CD4-positive, alpha-beta T cell (primary cell): ENCODE measurements at regions not wholly inside any gene's neighbourhood (a gene's known extent, or its start where the extent isn't known, plus 50 kb on each side); places are given as distances from the start of the nearest gene placed in this dataset.

ENCODE experiments used
- ATAC-seq: fragments of 200-7000 bp; cut with Tn5 transposase; one replicate; pipeline ENCODE4 v1.10.0; 2022; ENCODE audit warnings: mild to moderate bottlenecking; ENCODE audit not compliant: poor library complexity
- CTCF ChIA-PET: fragments of 350-600 bp; sonication (Branson Sonifier 250); formaldehyde crosslinking; loops from one replicate; lab custom pipeline; 2021; ENCODE audit warnings: antibody characterized with exemption, inconsistent platforms; lab: Charles Lee
- POLR2A ChIA-PET: fragments of 350-600 bp; sonication (Branson Sonifier 250); formaldehyde crosslinking; loops from one replicate; lab custom pipeline; 2021; ENCODE audit warnings: antibody characterized with exemption, inconsistent platforms; lab: Charles Lee
- DNase-seq, 14 experiments: peaks; one replicate each; pipeline ENCODE4 v3.0.0-alpha.2; 2013 to 2020; ENCODE audit warnings: mixed read lengths in 2 of 14
- H3K27ac ChIP-seq, 2 donors: one replicate each; pipeline versions ENCODE4 v1.5.1 to v1.7.0; 2013; ENCODE audit warnings: low read length in 2 of 2, low read depth in 1 of 2, mild to moderate bottlenecking in 1 of 2
- H3K27me3 ChIP-seq, 2 experiments: 1 replicate in 1 of 2; 2 replicates in 1 of 2; pipeline versions ENCODE4 v1.6.1 to v1.7.0; 2013; ENCODE audit warnings: low read length in 2 of 2, control low read depth in 1 of 2, mild to moderate bottlenecking in 1 of 2, moderate library complexity in 1 of 2; ENCODE audit not compliant: insufficient read depth in 2 of 2, control insufficient read depth in 1 of 2
- H3K36me3 ChIP-seq: one replicate; pipeline ENCODE4 v1.6.1; 2013; ENCODE audit warnings: low read length, control low read depth; ENCODE audit not compliant: insufficient read depth
- H3K4me1 ChIP-seq: one replicate; pipeline ENCODE4 v1.6.1; 2013; ENCODE audit warnings: low read length, control low read depth; ENCODE audit not compliant: insufficient read depth
- H3K4me3 ChIP-seq: one replicate; pipeline ENCODE4 v1.5.1; 2013; ENCODE audit warnings: mild to moderate bottlenecking, low read length, moderate library complexity
- H3K9me3 ChIP-seq, 2 experiments: 1 replicate in 1 of 2; 2 replicates in 1 of 2; pipeline versions ENCODE4 v1.6.1 to v1.7.0; 2013; ENCODE audit warnings: low read length in 2 of 2, mild to moderate bottlenecking in 2 of 2, control low read depth in 1 of 2, moderate library complexity in 1 of 2; ENCODE audit not compliant: control insufficient read depth in 1 of 2, insufficient read depth in 1 of 2
- H3K27ac Mint-ChIP-seq: one replicate; pipeline ENCODE4 v1.8.0; 2020; ENCODE audit warnings: mixed read lengths
- H3K27me3 Mint-ChIP-seq: one replicate; pipeline ENCODE4 v1.8.0; 2021; ENCODE audit warnings: mixed read lengths
- H3K36me3 Mint-ChIP-seq: one replicate; pipeline ENCODE4 v1.8.0; 2021; ENCODE audit warnings: low read depth, mixed read lengths
- H3K4me1 Mint-ChIP-seq: one replicate; pipeline ENCODE4 v1.8.0; 2021; ENCODE audit warnings: low read depth, mixed read lengths
- H3K4me3 Mint-ChIP-seq: one replicate; pipeline ENCODE4 v1.8.0; 2020; ENCODE audit warnings: mild to moderate bottlenecking, mixed read lengths
- H3K9me3 Mint-ChIP-seq: one replicate; pipeline ENCODE4 v1.8.0; 2020; ENCODE audit warnings: mixed read lengths
- CTCF ChIP-seq: fragments of 200-600 bp; IDR thresholded peaks from one replicate; pipeline ENCODE4 v1.8.0; 2022; ENCODE audit warnings: antibody characterized with exemption, mild to moderate bottlenecking
- intact Hi-C, 2 experiments: fragments of 100-400 bp; cut with DNase I in 1 of 2; cut with micrococcal nuclease in 1 of 2; formaldehyde crosslinking; loops; one replicate each; pipeline versions ENCODE4 v1.15.1 to v1.9.0; 2023 to 2025; cut with DNase I, micrococcal nuclease

- H3K9me3 Mint-ChIP-seq = no peaks in the 10 kb centered on the region
- CTCF ChIA-PET = interaction anchor here (0.5 kb wide), 1 partner anchor 75 kb away, joined by 3 read pairs; no protein-coding TSS in a partner anchor
These were observed 126.8 kb upstream of the SERPINE2 start for GRCh38 chr2:224165901-224166319.

GRCh38 chr2:224163566-224164307 lies 124.7 kb upstream of the SERPINE2 start:
- H3K27ac ChIP-seq = no peak overlapping the region
- ChIA-PET POLR2A (no interaction called here), CTCF (no interaction called here)
- peaks cover 0 to 3% of the 10 kb centered on the region in 2 experiments for H3K27me3 ChIP-seq
- DNase-seq (no peak), ATAC-seq (no peak)
- Mint-ChIP-seq H3K4me1 (no peaks in the 10 kb centered on the region), H3K9me3 (no peaks in the 10 kb centered on the region), H3K36me3 (no peaks in the 10 kb centered on the region), H3K27ac (no peak overlapping the region), H3K27me3 (peaks cover 11% of the 10 kb centered on the region), H3K4me3 (no peak overlapping the region)
- no peaks in the 10 kb centered on the region for H3K36me3 ChIP-seq
- intact Hi-C loops = no loop called here
- H3K4me3 ChIP-seq = no peak overlapping the region
- TF ChIP-seq CTCF = no peak
- H3K9me3 ChIP-seq = no peaks in the 10 kb centered on the region
- H3K4me1 ChIP-seq = no peaks in the 10 kb centered on the region

More at GRCh38 chr2:224165901-224166319, 126.8 kb upstream of the SERPINE2 start:
- H3K27me3 ChIP-seq = peaks cover 0 to 3% of the 10 kb centered on the region in 2 experiments
- Mint-ChIP-seq H3K27me3 (peaks cover 11% of the 10 kb centered on the region), H3K4me1 (no peaks in the 10 kb centered on the region), H3K4me3 (no peak overlapping the region), H3K27ac (no peak overlapping the region), H3K36me3 (no peaks in the 10 kb centered on the region)
- H3K4me1 ChIP-seq = no peaks in the 10 kb centered on the region
- H3K4me3 ChIP-seq = no peak overlapping the region
- TF ChIP-seq CTCF = no peak
- DNase-seq (no peak), ATAC-seq (no peak)
- no peaks in the 10 kb centered on the region for H3K36me3 ChIP-seq
- POLR2A ChIA-PET = no interaction called here
- intact Hi-C loops = no loop called here
- no peaks in the 10 kb centered on the region for H3K9me3 ChIP-seq
- H3K27ac ChIP-seq = no peak overlapping the region

GRCh38 chr2:224162122-224162521 lies 123.0 kb upstream of the SERPINE2 start:
- Mint-ChIP-seq H3K4me3 (no peak overlapping the region), H3K4me1 (no peaks in the 10 kb centered on the region), H3K27ac (no peak overlapping the region), H3K9me3 (no peaks in the 10 kb centered on the region), H3K27me3 (peaks cover 11% of the 10 kb centered on the region), H3K36me3 (no peaks in the 10 kb centered on the region)
- ATAC-seq (no peak), DNase-seq (no peak)
- intact Hi-C loops = no loop called here
- H3K9me3 ChIP-seq = no peaks in the 10 kb centered on the region
- H3K27ac ChIP-seq = no peak overlapping the region
- POLR2A ChIA-PET = no interaction called here
- H3K36me3 ChIP-seq = no peaks in the 10 kb centered on the region
- TF ChIP-seq CTCF = no peak
- H3K4me1 ChIP-seq = no peaks in the 10 kb centered on the region
- no peak overlapping the region for H3K4me3 ChIP-seq
- H3K27me3 ChIP-seq = peaks cover 0 to 3% of the 10 kb centered on the region in 2 experiments
- CTCF ChIA-PET = no interaction called here
